Lung (tissue), 11 donors: ENCODE measurements at regions not wholly inside any gene's neighbourhood (a gene's known extent, or its start where the extent isn't known, plus 50 kb on each side); places are given as distances from the start of the nearest gene placed in this dataset.

ENCODE experiments used
- ATAC-seq: fragments of 200-7000 bp; cut with Tn5 transposase; one replicate; pipeline ENCODE4 v1.9.1; 2020; ENCODE audit warnings: moderate number of reproducible peaks; ENCODE audit not compliant: insufficient read depth, low FRiP score
- DNase-seq, 3 donors: peaks; one replicate each; pipeline ENCODE4 v3.0.0-alpha.2; 2013 to 2017
- H3K27ac ChIP-seq, 2 donors: one replicate each; pipeline ENCODE4 v1.5.1; 2013; ENCODE audit warnings: mild to moderate bottlenecking in 2 of 2, moderate library complexity in 2 of 2, control low read depth in 1 of 2, inconsistent platforms in 1 of 2, low read depth in 1 of 2, low read length in 1 of 2
- H3K27me3 ChIP-seq, 3 donors: one replicate each; pipeline ENCODE4 v1.5.1; 2013; ENCODE audit warnings: low read length in 2 of 3; ENCODE audit not compliant: control insufficient read depth in 3 of 3, insufficient read depth in 3 of 3
- H3K36me3 ChIP-seq, 4 donors: one replicate each; pipeline ENCODE4 v1.5.1; 2013; ENCODE audit warnings: low read length in 4 of 4, mild to moderate bottlenecking in 1 of 4, moderate library complexity in 1 of 4; ENCODE audit not compliant: control insufficient read depth in 4 of 4, insufficient read depth in 4 of 4
- H3K4me1 ChIP-seq, 5 donors: one replicate each; pipeline ENCODE4 v1.5.1; 2013; ENCODE audit warnings: low read length in 5 of 5, mild to moderate bottlenecking in 2 of 5, moderate library complexity in 1 of 5; ENCODE audit not compliant: control insufficient read depth in 5 of 5, insufficient read depth in 5 of 5
- H3K4me3 ChIP-seq: one replicate; pipeline ENCODE4 v1.5.1; 2013; ENCODE audit warnings: mild to moderate bottlenecking, control low read depth, moderate library complexity
- H3K9ac ChIP-seq, 2 donors: one replicate each; pipeline ENCODE4 v1.5.1; 2013; ENCODE audit warnings: low read length in 2 of 2, control low read depth in 1 of 2; ENCODE audit not compliant: insufficient read depth in 1 of 2
- H3K9me3 ChIP-seq, 4 donors: one replicate each; pipeline ENCODE4 v1.5.1; 2013; ENCODE audit warnings: low read length in 3 of 4, mild to moderate bottlenecking in 1 of 4, moderate library complexity in 1 of 4; ENCODE audit not compliant: control insufficient read depth in 4 of 4, insufficient read depth in 3 of 4
- CTCF ChIP-seq: IDR thresholded peaks from 2 replicates; pipeline ENCODE4 v1.5.1; 2012; ENCODE audit warnings: mild to moderate bottlenecking; ENCODE audit errors: control extremely low read depth, extremely low read depth
- WGBS, 2 donors: extraction: QIAGEN DNeasy Blood & Tissue Kit; methylation state at CpG; one replicate each; pipeline ENCODE4 v1.1.7; 2013; 5-methylcytosine and 5-hydroxymethylcytosine counted together
- donor health status: control.
- donor health status: control.
- donor health status: Bipolar disorder and iron deficiency.
- donor health status: healthy.
- donor health status: DM: yes; HTN: yes; CAD: no.

- no peaks in the 10 kb centered on the region for H3K9me3 ChIP-seq
- H3K4me1 ChIP-seq, result peaks cover 0 to 9% (median 6%) of the 10 kb centered on the region in 5 donors
- no peak overlapping the region for H3K27ac ChIP-seq
- ATAC-seq (no peak), DNase-seq (peak in 1 of 3 donors; percentile 23)
- 100% methylated on average over 1 of the region's 1 CpG for WGBS, 2 donors
- no peak overlapping the region for H3K9ac ChIP-seq
- no peak for TF ChIP-seq CTCF
- H3K27me3 ChIP-seq, result no peaks in the 10 kb centered on the region
- H3K36me3 ChIP-seq, result no peaks in the 10 kb centered on the region
- H3K4me3 ChIP-seq, result no peak overlapping the region
Measured at GRCh38 chr3:177282119-177282655, 84.9 kb upstream of the TBL1XR1 start.

GRCh38 chr3:177283983-177284382 is 86.7 kb upstream of the TBL1XR1 start:
- peaks cover 0 to 9% (median 6%) of the 10 kb centered on the region in 5 donors for H3K4me1 ChIP-seq
- no peaks in the 10 kb centered on the region for H3K9me3 ChIP-seq
- H3K9ac ChIP-seq, result no peak overlapping the region
- 66 to 71% methylated on average over 2 of the region's 2 CpGs for WGBS, 2 donors
- no peak overlapping the region for H3K27ac ChIP-seq
- ATAC-seq (no peak), DNase-seq (no peak)
- H3K4me3 ChIP-seq, result no peak overlapping the region
- TF ChIP-seq CTCF, result no peak
- no peaks in the 10 kb centered on the region for H3K27me3 ChIP-seq
- H3K36me3 ChIP-seq, result no peaks in the 10 kb centered on the region

- ATAC-seq (peak; percentile 85), DNase-seq (peak; percentile 57 to 83 (median 61))
- H3K4me1 ChIP-seq, result peaks cover 0 to 9% (median 3%) of the 10 kb centered on the region in 5 donors
- H3K36me3 ChIP-seq, result no peaks in the 10 kb centered on the region
- H3K4me3 ChIP-seq, result no peak overlapping the region
- no peaks in the 10 kb centered on the region for H3K9me3 ChIP-seq
- WGBS, 2 donors, result 22% methylated on average over 8 of the region's 8 CpGs
- no peak overlapping the region for H3K27ac ChIP-seq
- TF ChIP-seq CTCF, result no peak
- no peaks in the 10 kb centered on the region for H3K27me3 ChIP-seq
- H3K9ac ChIP-seq, result no peak overlapping the region
Measured at GRCh38 chr3:177284383-177284881, 87.2 kb upstream of the TBL1XR1 start.

GRCh38 chr3:177286034-177286433 is 88.8 kb upstream of the TBL1XR1 start:
- TF ChIP-seq CTCF, result no peak
- H3K9me3 ChIP-seq, result no peaks in the 10 kb centered on the region
- WGBS, 2 donors, result 90 to 94% methylated on average over 2 of the region's 2 CpGs
- no peaks in the 10 kb centered on the region for H3K36me3 ChIP-seq
- H3K4me1 ChIP-seq, result peaks cover 0 to 9% (median 3%) of the 10 kb centered on the region in 5 donors
- no peak for DNase-seq
- H3K9ac ChIP-seq, result no peak overlapping the region
- no peak overlapping the region for H3K4me3 ChIP-seq
- no peak for ATAC-seq
- H3K27ac ChIP-seq, result no peak overlapping the region
- no peaks in the 10 kb centered on the region for H3K27me3 ChIP-seq
